GM23338 (cell line): ENCODE measurements at regions not wholly inside any gene's neighbourhood (a gene's known extent, or its start where the extent isn't known, plus 50 kb on each side); places are given as distances from the start of the nearest gene placed in this dataset.

Experiments
- JUNB ChIP-seq: IDR thresholded peaks from one replicate; pipeline ENCODE4 v1.6.1; 2016; ENCODE audit warnings: antibody characterized with exemption; ENCODE audit not compliant: unreplicated experiment
- ZNF462 ChIP-seq: fragments of 250-450 bp; sonication (Bioruptor Pico); IDR thresholded peaks from 2 replicates; pipeline ENCODE4 v1.5.0; 2020; ENCODE audit warnings: mild to moderate bottlenecking, moderate library complexity
- TF ChIP-seq, protein P1 (sequence below): IDR thresholded peaks from 2 replicates; pipeline ENCODE4 v1.6.1; 2016; ENCODE audit warnings: antibody characterized with exemption
- TF ChIP-seq, protein P2 (sequence below): IDR thresholded peaks from one replicate; pipeline ENCODE4 v1.6.1; 2018; ENCODE audit warnings: antibody characterized with exemption; ENCODE audit not compliant: unreplicated experiment

GRCh38 chr5:62969409-62970120 lies 390.9 kb downstream of the LRRC70 start (continued):
- TF ChIP-seq ZNF462, result no peak
- TF ChIP-seq, protein P1, sequence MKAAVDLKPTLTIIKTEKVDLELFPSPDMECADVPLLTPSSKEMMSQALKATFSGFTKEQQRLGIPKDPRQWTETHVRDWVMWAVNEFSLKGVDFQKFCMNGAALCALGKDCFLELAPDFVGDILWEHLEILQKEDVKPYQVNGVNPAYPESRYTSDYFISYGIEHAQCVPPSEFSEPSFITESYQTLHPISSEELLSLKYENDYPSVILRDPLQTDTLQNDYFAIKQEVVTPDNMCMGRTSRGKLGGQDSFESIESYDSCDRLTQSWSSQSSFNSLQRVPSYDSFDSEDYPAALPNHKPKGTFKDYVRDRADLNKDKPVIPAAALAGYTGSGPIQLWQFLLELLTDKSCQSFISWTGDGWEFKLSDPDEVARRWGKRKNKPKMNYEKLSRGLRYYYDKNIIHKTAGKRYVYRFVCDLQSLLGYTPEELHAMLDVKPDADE, result no peak
- TF ChIP-seq JUNB, result no peak
- TF ChIP-seq, protein P2, sequence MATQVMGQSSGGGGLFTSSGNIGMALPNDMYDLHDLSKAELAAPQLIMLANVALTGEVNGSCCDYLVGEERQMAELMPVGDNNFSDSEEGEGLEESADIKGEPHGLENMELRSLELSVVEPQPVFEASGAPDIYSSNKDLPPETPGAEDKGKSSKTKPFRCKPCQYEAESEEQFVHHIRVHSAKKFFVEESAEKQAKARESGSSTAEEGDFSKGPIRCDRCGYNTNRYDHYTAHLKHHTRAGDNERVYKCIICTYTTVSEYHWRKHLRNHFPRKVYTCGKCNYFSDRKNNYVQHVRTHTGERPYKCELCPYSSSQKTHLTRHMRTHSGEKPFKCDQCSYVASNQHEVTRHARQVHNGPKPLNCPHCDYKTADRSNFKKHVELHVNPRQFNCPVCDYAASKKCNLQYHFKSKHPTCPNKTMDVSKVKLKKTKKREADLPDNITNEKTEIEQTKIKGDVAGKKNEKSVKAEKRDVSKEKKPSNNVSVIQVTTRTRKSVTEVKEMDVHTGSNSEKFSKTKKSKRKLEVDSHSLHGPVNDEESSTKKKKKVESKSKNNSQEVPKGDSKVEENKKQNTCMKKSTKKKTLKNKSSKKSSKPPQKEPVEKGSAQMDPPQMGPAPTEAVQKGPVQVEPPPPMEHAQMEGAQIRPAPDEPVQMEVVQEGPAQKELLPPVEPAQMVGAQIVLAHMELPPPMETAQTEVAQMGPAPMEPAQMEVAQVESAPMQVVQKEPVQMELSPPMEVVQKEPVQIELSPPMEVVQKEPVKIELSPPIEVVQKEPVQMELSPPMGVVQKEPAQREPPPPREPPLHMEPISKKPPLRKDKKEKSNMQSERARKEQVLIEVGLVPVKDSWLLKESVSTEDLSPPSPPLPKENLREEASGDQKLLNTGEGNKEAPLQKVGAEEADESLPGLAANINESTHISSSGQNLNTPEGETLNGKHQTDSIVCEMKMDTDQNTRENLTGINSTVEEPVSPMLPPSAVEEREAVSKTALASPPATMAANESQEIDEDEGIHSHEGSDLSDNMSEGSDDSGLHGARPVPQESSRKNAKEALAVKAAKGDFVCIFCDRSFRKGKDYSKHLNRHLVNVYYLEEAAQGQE, result no peak
